AG04449 (cell line): ENCODE measurements at regions not wholly inside any gene's neighbourhood (a gene's known extent, or its start where the extent isn't known, plus 50 kb on each side); places are given as distances from the start of the nearest gene placed in this dataset.

Experiments
- CTCF ChIA-PET: fragments of 350-600 bp; formaldehyde crosslinking; extraction: SDS; loops from one replicate; lab custom pipeline; 2021; ENCODE audit warnings: antibody characterized with exemption; lab: Yijun Ruan, JAX
- POLR2A ChIA-PET: fragments of 400-600, 350-600 bp; formaldehyde crosslinking; extraction: SDS; loops from one replicate; lab custom pipeline; 2020; ENCODE audit warnings: antibody characterized with exemption, inconsistent platforms; lab: Yijun Ruan, JAX
- DNase-seq: peaks from one replicate; pipeline ENCODE4 v3.0.0-alpha.2; 2010; ENCODE audit warnings: low read depth, low spot score
- H3K4me3 ChIP-seq: 2 replicates; pipeline ENCODE4 v1.5.1; 2011; ENCODE audit warnings: low read depth, mild to moderate bottlenecking, control low read depth, low read length
- TF ChIP-seq, protein P1 (sequence below): IDR thresholded peaks from one replicate; pipeline ENCODE4 v1.5.1; 2011; ENCODE audit warnings: mild to moderate bottlenecking, moderate library complexity, low read length, control low read depth, inconsistent platforms; ENCODE audit not compliant: insufficient read depth; ENCODE audit errors: missing control alignments

GRCh38 chr2:188196343-188197008 lies 95.2 kb upstream of the GULP1 start:
- DNase-seq: no peak
- CTCF ChIA-PET: no interaction called here
- POLR2A ChIA-PET: no interaction called here
- TF ChIP-seq, protein P1, sequence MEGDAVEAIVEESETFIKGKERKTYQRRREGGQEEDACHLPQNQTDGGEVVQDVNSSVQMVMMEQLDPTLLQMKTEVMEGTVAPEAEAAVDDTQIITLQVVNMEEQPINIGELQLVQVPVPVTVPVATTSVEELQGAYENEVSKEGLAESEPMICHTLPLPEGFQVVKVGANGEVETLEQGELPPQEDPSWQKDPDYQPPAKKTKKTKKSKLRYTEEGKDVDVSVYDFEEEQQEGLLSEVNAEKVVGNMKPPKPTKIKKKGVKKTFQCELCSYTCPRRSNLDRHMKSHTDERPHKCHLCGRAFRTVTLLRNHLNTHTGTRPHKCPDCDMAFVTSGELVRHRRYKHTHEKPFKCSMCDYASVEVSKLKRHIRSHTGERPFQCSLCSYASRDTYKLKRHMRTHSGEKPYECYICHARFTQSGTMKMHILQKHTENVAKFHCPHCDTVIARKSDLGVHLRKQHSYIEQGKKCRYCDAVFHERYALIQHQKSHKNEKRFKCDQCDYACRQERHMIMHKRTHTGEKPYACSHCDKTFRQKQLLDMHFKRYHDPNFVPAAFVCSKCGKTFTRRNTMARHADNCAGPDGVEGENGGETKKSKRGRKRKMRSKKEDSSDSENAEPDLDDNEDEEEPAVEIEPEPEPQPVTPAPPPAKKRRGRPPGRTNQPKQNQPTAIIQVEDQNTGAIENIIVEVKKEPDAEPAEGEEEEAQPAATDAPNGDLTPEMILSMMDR: no peak
- H3K4me3 ChIP-seq: no peak overlapping the region

GRCh38 chr2:188199716-188200128 lies 92.0 kb upstream of the GULP1 start:
- CTCF ChIA-PET: no interaction called here
- no peak overlapping the region for H3K4me3 ChIP-seq
- DNase-seq: peak; percentile 73
- POLR2A ChIA-PET: interaction anchor here (0.7 kb wide), 1 partner anchor 69 kb away, joined by 3 read pairs; no protein-coding TSS in a partner anchor
- TF ChIP-seq, protein P1: no peak

- DNase-seq: no peak
- H3K4me3 ChIP-seq: no peak overlapping the region
- ChIA-PET CTCF (interaction anchor here (1.0 kb wide), 1 partner anchor 15 kb away, joined by 4 read pairs; no protein-coding TSS in a partner anchor), POLR2A (no interaction called here)
- TF ChIP-seq, protein P1: no peak
Measured at GRCh38 chr2:188201639-188202038, 90.0 kb upstream of the GULP1 start.

- CTCF ChIA-PET: interaction anchor here (1.3 kb wide), 1 partner anchor 48 kb away, joined by 3 read pairs; no protein-coding TSS in a partner anchor
Measured at GRCh38 chr2:188202777-188203176, 88.9 kb upstream of the GULP1 start.

DNA sequence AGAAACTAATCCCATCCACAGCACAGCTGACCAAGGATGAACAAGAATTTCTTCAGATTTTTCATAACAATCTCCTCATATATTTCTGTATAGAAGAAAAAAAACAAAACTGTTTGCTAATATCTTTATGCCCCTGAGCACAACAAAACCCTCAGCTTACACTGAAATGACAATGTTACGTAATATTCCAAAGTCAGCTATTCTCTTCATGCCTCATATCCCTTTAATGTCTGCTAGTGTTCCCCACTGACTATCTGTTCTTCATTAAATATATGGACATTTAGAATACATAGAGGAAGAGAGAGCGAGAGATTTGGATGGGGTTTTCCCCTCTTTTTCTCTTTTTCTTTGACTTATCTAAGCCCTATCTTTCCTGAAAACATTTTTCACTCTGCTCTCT lies 87.9 kb upstream of the GULP1 start:
- POLR2A ChIA-PET: no interaction called here
- CTCF ChIA-PET: interaction anchor here (0.6 to 1.5 kb wide), 3 partner anchors 14 to 308 kb away, joined by 3 to 4 read pairs (median 3); no protein-coding TSS in a partner anchor
- TF ChIP-seq, protein P1: no peak

More at GRCh38 chr2:188202777-188203176, 88.9 kb upstream of the GULP1 start:
- DNase-seq: no peak
- TF ChIP-seq, protein P1: no peak
- POLR2A ChIA-PET: no interaction called here
- no peak overlapping the region for H3K4me3 ChIP-seq

GRCh38 chr2:188204824-188205223 lies 86.8 kb upstream of the GULP1 start:
- TF ChIP-seq, protein P1: no peak
- H3K4me3 ChIP-seq: no peak overlapping the region
- ChIA-PET CTCF (interaction anchor here (1.5 kb wide), 1 partner anchor 307 kb away, joined by 4 read pairs; no protein-coding TSS in a partner anchor), POLR2A (no interaction called here)
- DNase-seq: no peak

More for the DNA sequence above, 87.9 kb upstream of the GULP1 start:
- DNase-seq: no peak
- H3K4me3 ChIP-seq: no peak overlapping the region
